Heart right ventricle (tissue), 16 donors: ENCODE measurements at regions not wholly inside any gene's neighbourhood (a gene's known extent, or its start where the extent isn't known, plus 50 kb on each side); places are given as distances from the start of the nearest gene placed in this dataset.

Experiments
- ATAC-seq, 8 donors: fragments of 200-7000 bp; cut with Tn5 transposase; one replicate each; pipeline ENCODE4 v1.9.1; 2020; ENCODE audit warnings: mild to moderate bottlenecking in 8 of 8, moderate library complexity in 8 of 8, moderate number of reproducible peaks in 1 of 8
- DNase-seq, 2 donors: peaks; one replicate each; pipeline ENCODE4 v3.0.0-alpha.2; 2020
- H3K27ac ChIP-seq, 10 donors: fragments of 200-600 bp; sonication (generic) in 2 of 10; one replicate each; pipeline versions ENCODE4 v1.5.0 to v1.8.0; 2020 to 2022; ENCODE audit warnings: mild to moderate bottlenecking in 3 of 10
- H3K27me3 ChIP-seq, 7 donors: fragments of 200-600 bp; one replicate each; pipeline ENCODE4 v1.8.0; 2021 to 2022; ENCODE audit warnings: mild to moderate bottlenecking in 2 of 7
- H3K36me3 ChIP-seq, 9 donors: fragments of 200-600 bp; sonication (generic) in 1 of 9; one replicate each; pipeline versions ENCODE4 v1.5.0 to v1.8.0; 2020 to 2022; ENCODE audit warnings: mild to moderate bottlenecking in 2 of 9
- H3K4me1 ChIP-seq, 9 donors: fragments of 200-600 bp; sonication (generic) in 1 of 9; one replicate each; pipeline versions ENCODE4 v1.5.0 to v1.8.0; 2020 to 2022; ENCODE audit warnings: mild to moderate bottlenecking in 4 of 9
- H3K4me3 ChIP-seq, 10 donors: fragments of 200-600 bp; sonication (generic) in 2 of 10; one replicate each; pipeline versions ENCODE4 v1.5.0 to v1.8.0; 2020 to 2022; ENCODE audit warnings: mild to moderate bottlenecking in 7 of 10, moderate library complexity in 2 of 10
- H3K9me3 ChIP-seq, 11 donors: fragments of 200-600 bp in 10 of 11; sonication (generic) in 2 of 11; one replicate each; pipeline versions ENCODE4 v1.5.0 to v1.8.0; 2013 to 2022; ENCODE audit warnings: mild to moderate bottlenecking in 2 of 11, control low read depth in 1 of 11, moderate library complexity in 1 of 11
- CTCF ChIP-seq, 9 donors: fragments of 200-600 bp; sonication (generic) in 2 of 9; IDR thresholded peaks; one replicate each; pipeline versions ENCODE4 v1.5.0 to v1.8.0; 2021 to 2022; ENCODE audit warnings: antibody characterized with exemption in 9 of 9, mild to moderate bottlenecking in 5 of 9, moderate library complexity in 1 of 9
- WGBS, 2 donors: extraction: QIAGEN DNeasy Blood & Tissue Kit; methylation state at CpG; one replicate each; pipeline ENCODE4 v1.1.7; 2013; ENCODE audit warnings: inconsistent platforms in 1 of 2; 5-methylcytosine and 5-hydroxymethylcytosine counted together
- intact Hi-C, 10 donors: fragments of 100-400 bp; cut with DNase I; formaldehyde crosslinking; loops; one replicate each; pipeline versions ENCODE4 v1.11.1 to v1.14.2; 2022
- donor health status: Arrhythmogenic right ventricular cardiomyopathy.
- donor health status: ischemic (EF 13 %, LVEDD 7.1; RV severe dilation, severe dysfunction).
- donor health status: healthy with polysubstance abuse.
- donor health status: DM: no; HTN: yes; CAD: no.
- donor health status: DM: no; HTN: no; CAD: no.
- donor health status: ischemic (EF 25% LVEDD 6.9; RV normal size, moderate dysfunction).
- donor health status: ischemic (EF 25% LVEDD 5.7; RV mildly dilated, moderate dysfunction).
- donor health status: healthy.
- donor health status: DM: yes; HTN: yes; CAD: no.
- donor health status: Ischemic cardiomyopathy.
- donor health status: ischemic (EF 35%, LVEDD 5.7; RV mildly dilated, moderate dysfunction).
- donor health status: nonischemic (EF 11% LVEDD 7.7; RV severe dilation, severe dysfunction).
- donor health status: DM: yes; HTN: yes; CAD: no.
- donor health status: PGD.
- donor health status: ischemic (EF 29% LVEDD 5.4; RV normal size, mild dysfunction).
- donor health status: nonischemic (EF 23%, LVEDD 6.1; RV moderate dilation, normal function).

GRCh38 chr2:122001441-122001874 lies 246.0 kb downstream of the TSN start:
- ATAC-seq (no peak), DNase-seq (no peak)
- no peak for TF ChIP-seq CTCF (IDR thresholded peaks at IDR 0.05)
- Histone ChIP-seq H3K27ac (no peak overlapping the region), H3K36me3 (no peaks in the 10 kb centered on the region), H3K4me3 (no peak overlapping the region), H3K9me3 (no peaks in the 10 kb centered on the region), H3K4me1 (peaks cover 0 to 7% (median 0%) of the 10 kb centered on the region in 9 donors), H3K27me3 (peaks cover 0 to 10% (median 0%) of the 10 kb centered on the region in 7 donors)
- intact Hi-C loops, result no loop called here
- WGBS, 2 donors, result 75 to 84% methylated on average over 7 of the region's 7 CpGs

DNA sequence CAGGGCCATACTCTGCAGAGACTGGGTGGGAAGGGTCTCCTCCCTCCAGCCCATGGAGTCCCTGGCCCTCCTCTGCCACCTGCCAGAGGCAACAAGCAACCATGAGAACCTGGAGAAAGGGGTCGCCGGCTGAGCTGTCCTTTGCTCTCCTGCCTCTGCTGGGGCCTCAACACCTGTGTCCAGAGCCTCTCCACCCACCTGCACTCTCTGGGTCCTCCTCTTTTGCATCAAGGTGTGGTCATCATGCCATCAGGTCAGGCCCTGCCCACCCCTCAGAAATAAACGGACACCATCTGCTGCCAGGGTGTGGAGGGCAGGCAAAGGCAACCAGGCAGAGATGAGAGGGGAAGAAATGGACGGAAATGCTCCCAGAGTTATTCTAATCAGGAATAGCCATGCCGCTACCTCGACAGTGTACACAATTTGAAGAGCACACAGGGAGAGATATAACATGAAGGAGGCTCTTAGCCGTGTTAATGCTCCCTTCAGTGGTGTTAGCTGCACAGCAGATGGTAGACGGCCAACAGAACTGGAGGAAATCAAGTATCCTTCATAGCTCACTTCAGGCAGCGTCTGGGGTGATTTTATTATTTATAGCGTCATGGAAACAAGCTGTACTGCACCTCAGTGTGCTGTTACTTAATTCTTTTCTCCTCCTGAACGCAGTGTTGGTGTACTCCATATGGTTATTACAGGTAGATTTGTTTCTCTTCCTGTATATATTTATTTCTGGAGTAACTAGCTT lies 247.9 kb downstream of the TSN start:
- H3K4me3 ChIP-seq, result no peak overlapping the region
- DNase-seq (no peak), ATAC-seq (no peak)
- no peak for TF ChIP-seq CTCF (IDR thresholded peaks at IDR 0.05)
- WGBS, 2 donors, result 77 to 83% methylated on average over 11 of the region's 11 CpGs
- peaks cover 0 to 7% (median 0%) of the 10 kb centered on the region in 9 donors for H3K4me1 ChIP-seq
- peaks cover 0 to 8% (median 0%) of the 10 kb centered on the region in 7 donors for H3K27me3 ChIP-seq
- intact Hi-C loops, result no loop called here
- no peaks in the 10 kb centered on the region for H3K36me3 ChIP-seq
- no peak overlapping the region for H3K27ac ChIP-seq
- no peaks in the 10 kb centered on the region for H3K9me3 ChIP-seq

- Histone ChIP-seq H3K36me3 (no peaks in the 10 kb centered on the region), H3K27me3 (peaks cover 0 to 8% (median 0%) of the 10 kb centered on the region in 7 donors), H3K9me3 (no peaks in the 10 kb centered on the region), H3K27ac (no peak overlapping the region), H3K4me1 (no peaks in the 10 kb centered on the region), H3K4me3 (no peak overlapping the region)
- no peak for DNase-seq
- TF ChIP-seq CTCF (IDR thresholded peaks at IDR 0.05), result no peak
- WGBS, 2 donors, result 60 to 63% methylated on average over 5 of the region's 5 CpGs
- no peak for ATAC-seq
- intact Hi-C loops, result no loop called here
These were observed 251.7 kb downstream of the TSN start for GRCh38 chr2:122007126-122007525.

GRCh38 chr2:122007577-122007976 lies 252.1 kb downstream of the TSN start:
- Histone ChIP-seq H3K9me3 (no peaks in the 10 kb centered on the region), H3K27me3 (peaks cover 0 to 8% (median 0%) of the 10 kb centered on the region in 7 donors), H3K27ac (no peak overlapping the region), H3K36me3 (no peaks in the 10 kb centered on the region), H3K4me3 (no peak overlapping the region), H3K4me1 (no peaks in the 10 kb centered on the region)
- TF ChIP-seq CTCF (IDR thresholded peaks at IDR 0.05), result no peak
- WGBS, 2 donors, result 62% methylated on average over 5 of the region's 5 CpGs
- ATAC-seq (no peak), DNase-seq (no peak)
- intact Hi-C loops, result no loop called here
